ENCODE measurements at regions not wholly inside any gene's neighbourhood (a gene's known extent, or its start where the extent isn't known, plus 50 kb on each side); places are given as distances from the start of the nearest gene placed in this dataset.

- H3K9me3 ChIP-seq (ENCODE audit: low read length): no peaks in the 10 kb centered on the region
- H3K27ac ChIP-seq (ENCODE audit: low read depth, low read length, poor library complexity, severe bottlenecking): no peak overlapping the region
- CTCF ChIA-PET (ENCODE audit: unreplicated experiment): no interaction called here
- no peaks in the 10 kb centered on the region for H3K79me2 ChIP-seq (ENCODE audit: insufficient read depth, low read depth, low read length)
- H3K9me2 ChIP-seq (ENCODE audit: insufficient read depth, low read length): no peaks in the 10 kb centered on the region
- H3K4me2 ChIP-seq (ENCODE audit: low read length): no peak overlapping the region
- intact Hi-C loops (cut with micrococcal nuclease; ENCODE audit: unreplicated experiment): no loop called here
- no TSS peak for BruUV-seq (replicated peaks)
- TF ChIP-seq EZH2phosphoT487 (IDR thresholded peaks at IDR 0.05; ENCODE audit: borderline replicate concordance, low read depth, low read length): no peak
- no peak for TF ChIP-seq CTCF (conservative IDR thresholded peaks at IDR 0.05; ENCODE audit: low read length)
- H2AFZ ChIP-seq (ENCODE audit: low read length): no peak overlapping the region
- no peak overlapping the region for H3K4me3 ChIP-seq (ENCODE audit: low read depth, low read length, poor library complexity, severe bottlenecking)
- POLR2A ChIA-PET: no interaction called here
- no peaks in the 10 kb centered on the region for H3K36me3 ChIP-seq (ENCODE audit: insufficient read depth, low read length)
- no peaks in the 10 kb centered on the region for H4K20me1 ChIP-seq (ENCODE audit: insufficient read depth, low read length)
- H3K4me1 ChIP-seq (ENCODE audit: insufficient read depth, low read length, poor library complexity, severe bottlenecking): peaks cover 8% of the 10 kb centered on the region
- no peak for DNase-seq (ENCODE audit: low spot score)
Measured at GRCh38 chr6:12480379-12480778, 190.2 kb downstream of the EDN1 start.

GRCh38 chr6:12481292-12481691, 191.1 kb downstream of the EDN1 start:
- no peak overlapping the region for H3K27ac ChIP-seq (ENCODE audit: low read depth, low read length, poor library complexity, severe bottlenecking)
- no peak overlapping the region for H2AFZ ChIP-seq (ENCODE audit: low read length)
- peaks cover 8% of the 10 kb centered on the region for H3K4me1 ChIP-seq (ENCODE audit: insufficient read depth, low read length, poor library complexity, severe bottlenecking)
- BruUV-seq (replicated peaks): no TSS peak
- intact Hi-C loops (cut with micrococcal nuclease; ENCODE audit: unreplicated experiment): no loop called here
- H3K4me3 ChIP-seq (ENCODE audit: low read depth, low read length, poor library complexity, severe bottlenecking): no peak overlapping the region
- H3K9me2 ChIP-seq (ENCODE audit: insufficient read depth, low read length): no peaks in the 10 kb centered on the region
- ChIA-PET POLR2A (no interaction called here), CTCF (ENCODE audit: unreplicated experiment) (no interaction called here)
- H3K36me3 ChIP-seq (ENCODE audit: insufficient read depth, low read length): no peaks in the 10 kb centered on the region
- DNase-seq (ENCODE audit: low spot score): no peak
- H3K4me2 ChIP-seq (ENCODE audit: low read length): no peak overlapping the region
- H3K9me3 ChIP-seq (ENCODE audit: low read length): no peaks in the 10 kb centered on the region
- TF ChIP-seq EZH2phosphoT487 (IDR thresholded peaks at IDR 0.05; ENCODE audit: borderline replicate concordance, low read depth, low read length) (no peak), CTCF (conservative IDR thresholded peaks at IDR 0.05; ENCODE audit: low read length) (no peak)
- no peaks in the 10 kb centered on the region for H3K79me2 ChIP-seq (ENCODE audit: insufficient read depth, low read depth, low read length)
- H4K20me1 ChIP-seq (ENCODE audit: insufficient read depth, low read length): no peaks in the 10 kb centered on the region

- H3K36me3 ChIP-seq (ENCODE audit: insufficient read depth, low read length): no peaks in the 10 kb centered on the region
- peaks cover 8% of the 10 kb centered on the region for H3K4me1 ChIP-seq (ENCODE audit: insufficient read depth, low read length, poor library complexity, severe bottlenecking)
- H3K27ac ChIP-seq (ENCODE audit: low read depth, low read length, poor library complexity, severe bottlenecking): no peak overlapping the region
- DNase-seq (ENCODE audit: low spot score): no peak
- no peak overlapping the region for H3K4me2 ChIP-seq (ENCODE audit: low read length)
- H3K4me3 ChIP-seq (ENCODE audit: low read depth, low read length, poor library complexity, severe bottlenecking): no peak overlapping the region
- H3K9me2 ChIP-seq (ENCODE audit: insufficient read depth, low read length): no peaks in the 10 kb centered on the region
- TF ChIP-seq EZH2phosphoT487 (IDR thresholded peaks at IDR 0.05; ENCODE audit: borderline replicate concordance, low read depth, low read length) (no peak), CTCF (conservative IDR thresholded peaks at IDR 0.05; ENCODE audit: low read length) (no peak)
- H4K20me1 ChIP-seq (ENCODE audit: insufficient read depth, low read length): no peaks in the 10 kb centered on the region
- no peaks in the 10 kb centered on the region for H3K9me3 ChIP-seq (ENCODE audit: low read length)
- POLR2A ChIA-PET: interaction anchor here (0.7 kb wide), 1 partner anchor 607 kb away, joined by 4 read pairs; no protein-coding TSS in a partner anchor
- no peak overlapping the region for H2AFZ ChIP-seq (ENCODE audit: low read length)
- CTCF ChIA-PET (ENCODE audit: unreplicated experiment): no interaction called here
- no peaks in the 10 kb centered on the region for H3K79me2 ChIP-seq (ENCODE audit: insufficient read depth, low read depth, low read length)
- no TSS peak for BruUV-seq (replicated peaks)
- intact Hi-C loops (cut with micrococcal nuclease; ENCODE audit: unreplicated experiment): no loop called here
Measured at GRCh38 chr6:12481850-12482249, 191.7 kb downstream of the EDN1 start.

Measured in OCI-LY7 (cell line).